C4-2B (cell line): ENCODE measurements at regions not wholly inside any gene's neighbourhood (a gene's known extent, or its start where the extent isn't known, plus 50 kb on each side); places are given as distances from the start of the nearest gene placed in this dataset.

Experiments used
- H3K27ac ChIP-seq: fragments of 450-650 bp; 2 replicates; pipeline ENCODE4 v1.5.1; 2017
- ZFX ChIP-seq: fragments of 450-650 bp; IDR thresholded peaks from 2 replicates; pipeline ENCODE4 v1.6.1; 2017
- TF ChIP-seq, protein P1 (sequence below): fragments of 450-650 bp; conservative IDR thresholded peaks from 2 replicates; pipeline ENCODE4 v1.5.1; 2017; ENCODE audit warnings: mild to moderate bottlenecking

DNA sequence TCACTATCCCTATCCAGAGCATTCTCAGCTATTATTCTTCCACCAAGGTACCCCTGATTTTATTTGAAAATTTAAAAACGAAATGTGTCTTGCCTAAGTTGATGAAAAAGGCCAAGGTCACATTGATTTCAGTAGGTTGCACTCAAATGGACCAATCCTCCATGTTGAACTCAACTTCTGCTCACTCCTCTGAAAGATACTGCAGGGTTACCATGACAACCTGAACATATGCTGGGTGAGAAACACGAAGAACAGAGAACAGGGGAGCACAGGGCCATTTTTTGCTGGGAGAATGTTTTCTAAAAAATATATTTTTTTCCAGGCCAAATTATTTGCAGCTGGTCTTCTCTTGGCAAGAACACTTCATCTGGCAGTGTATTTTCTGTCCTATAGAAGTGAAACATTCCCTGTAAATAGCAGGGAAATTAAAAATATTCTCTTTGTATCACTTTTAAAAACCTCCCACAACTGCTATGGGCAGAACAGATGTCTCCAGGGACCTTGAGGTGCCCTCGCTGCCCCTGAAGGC is 215.9 kb downstream of the NXNL2 start:
- no peak overlapping the region for H3K27ac ChIP-seq
- no peak for TF ChIP-seq ZFX
- TF ChIP-seq, protein P1, sequence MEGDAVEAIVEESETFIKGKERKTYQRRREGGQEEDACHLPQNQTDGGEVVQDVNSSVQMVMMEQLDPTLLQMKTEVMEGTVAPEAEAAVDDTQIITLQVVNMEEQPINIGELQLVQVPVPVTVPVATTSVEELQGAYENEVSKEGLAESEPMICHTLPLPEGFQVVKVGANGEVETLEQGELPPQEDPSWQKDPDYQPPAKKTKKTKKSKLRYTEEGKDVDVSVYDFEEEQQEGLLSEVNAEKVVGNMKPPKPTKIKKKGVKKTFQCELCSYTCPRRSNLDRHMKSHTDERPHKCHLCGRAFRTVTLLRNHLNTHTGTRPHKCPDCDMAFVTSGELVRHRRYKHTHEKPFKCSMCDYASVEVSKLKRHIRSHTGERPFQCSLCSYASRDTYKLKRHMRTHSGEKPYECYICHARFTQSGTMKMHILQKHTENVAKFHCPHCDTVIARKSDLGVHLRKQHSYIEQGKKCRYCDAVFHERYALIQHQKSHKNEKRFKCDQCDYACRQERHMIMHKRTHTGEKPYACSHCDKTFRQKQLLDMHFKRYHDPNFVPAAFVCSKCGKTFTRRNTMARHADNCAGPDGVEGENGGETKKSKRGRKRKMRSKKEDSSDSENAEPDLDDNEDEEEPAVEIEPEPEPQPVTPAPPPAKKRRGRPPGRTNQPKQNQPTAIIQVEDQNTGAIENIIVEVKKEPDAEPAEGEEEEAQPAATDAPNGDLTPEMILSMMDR: no peak

DNA sequence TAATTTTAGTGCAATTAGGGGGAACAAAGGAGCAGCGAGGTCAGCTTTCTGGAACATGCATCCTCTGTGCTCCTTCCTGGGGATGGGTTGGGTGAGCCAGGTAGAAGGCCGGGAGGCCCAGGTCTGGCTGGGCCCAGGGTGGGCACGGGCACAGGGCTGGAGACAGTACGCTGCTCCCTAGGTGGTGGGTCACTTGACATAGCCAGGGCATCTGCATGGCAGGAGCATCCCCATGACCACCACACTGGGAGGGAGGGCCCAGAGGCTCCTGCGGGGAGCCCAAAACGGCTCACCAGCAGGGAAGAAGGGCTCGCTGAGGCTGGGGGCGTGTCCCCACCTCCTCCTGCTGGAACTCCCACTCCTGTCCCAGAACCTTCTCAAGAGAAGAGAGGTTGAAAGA is 216.8 kb downstream of the NXNL2 start:
- TF ChIP-seq ZFX: no peak
- H3K27ac ChIP-seq: no peak overlapping the region

DNA sequence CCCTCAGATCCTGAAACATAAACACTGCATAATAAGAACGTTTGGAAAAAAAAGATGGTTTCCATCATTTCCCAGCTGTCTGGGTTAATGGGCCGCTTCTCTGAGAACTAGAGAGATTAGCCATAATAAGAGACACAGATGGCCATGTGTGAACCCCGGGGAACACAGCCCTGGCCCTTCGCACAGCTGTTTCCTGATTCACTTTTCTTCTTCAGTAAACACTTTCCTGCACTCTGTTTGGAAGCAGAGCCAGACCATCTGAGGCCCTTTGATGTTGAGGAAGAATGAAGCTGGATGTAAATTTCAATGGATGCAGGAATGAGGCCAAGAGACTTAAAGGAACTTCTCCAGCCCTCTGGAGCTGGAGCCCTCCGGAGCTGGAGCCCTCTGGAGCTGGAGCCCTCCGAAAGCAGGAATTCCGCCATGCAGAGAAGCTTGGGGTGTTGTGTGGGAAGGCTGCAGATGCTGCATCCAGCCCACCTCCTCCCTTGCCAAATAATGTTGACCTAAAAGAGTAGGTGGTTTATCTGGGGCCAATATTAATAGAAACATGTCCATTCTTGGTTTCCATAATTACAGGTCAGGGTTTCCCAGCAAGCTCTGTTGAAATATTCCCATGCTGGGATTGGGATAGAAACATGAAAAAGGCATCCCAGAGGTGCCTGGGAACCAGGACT is 218.9 kb downstream of the NXNL2 start:
- H3K27ac ChIP-seq: no peak overlapping the region
- TF ChIP-seq, protein P1: no peak
- no peak for TF ChIP-seq ZFX

DNA sequence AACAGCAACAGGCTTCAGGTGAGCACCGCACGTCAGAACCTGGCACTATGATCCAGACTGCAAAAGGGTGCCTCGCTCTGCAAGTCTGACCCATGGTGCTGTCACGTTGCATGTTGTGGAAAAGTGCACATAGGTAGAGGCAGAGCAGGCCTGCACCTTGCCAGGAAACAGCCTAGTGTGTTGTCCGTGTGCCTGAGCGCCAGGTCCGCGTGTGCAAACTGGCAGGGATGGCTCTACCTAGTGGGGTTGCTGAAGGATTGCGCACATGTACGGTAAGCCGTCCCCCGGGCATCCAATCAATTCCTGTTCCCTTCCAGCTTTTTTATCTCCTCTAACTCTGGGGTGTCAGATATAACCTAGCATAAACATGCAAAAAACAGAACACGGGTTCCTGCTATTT is 219.5 kb downstream of the NXNL2 start:
- H3K27ac ChIP-seq: no peak overlapping the region
- no peak for TF ChIP-seq ZFX
- TF ChIP-seq, protein P1: no peak

DNA sequence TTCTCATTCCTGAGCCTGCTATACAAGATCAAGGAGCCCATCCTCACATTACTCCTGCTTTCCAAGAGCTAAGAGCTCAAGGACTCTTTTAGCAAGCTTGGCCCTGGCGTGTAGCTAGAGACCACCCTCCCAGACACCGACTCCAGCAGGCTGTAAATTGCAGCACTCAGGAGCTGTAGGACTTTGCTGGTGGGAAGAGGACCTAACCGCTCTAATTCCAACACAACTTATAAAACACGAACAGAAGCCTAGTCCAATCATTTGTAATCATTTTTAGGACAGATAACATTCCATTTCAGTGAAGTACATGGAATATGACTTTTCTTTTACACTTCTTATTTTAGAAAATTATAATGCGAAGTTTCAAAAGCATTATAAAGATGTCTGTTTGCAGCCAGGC is 219.9 kb downstream of the NXNL2 start:
- no peak overlapping the region for H3K27ac ChIP-seq
- no peak for TF ChIP-seq ZFX
- TF ChIP-seq, protein P1: no peak

DNA sequence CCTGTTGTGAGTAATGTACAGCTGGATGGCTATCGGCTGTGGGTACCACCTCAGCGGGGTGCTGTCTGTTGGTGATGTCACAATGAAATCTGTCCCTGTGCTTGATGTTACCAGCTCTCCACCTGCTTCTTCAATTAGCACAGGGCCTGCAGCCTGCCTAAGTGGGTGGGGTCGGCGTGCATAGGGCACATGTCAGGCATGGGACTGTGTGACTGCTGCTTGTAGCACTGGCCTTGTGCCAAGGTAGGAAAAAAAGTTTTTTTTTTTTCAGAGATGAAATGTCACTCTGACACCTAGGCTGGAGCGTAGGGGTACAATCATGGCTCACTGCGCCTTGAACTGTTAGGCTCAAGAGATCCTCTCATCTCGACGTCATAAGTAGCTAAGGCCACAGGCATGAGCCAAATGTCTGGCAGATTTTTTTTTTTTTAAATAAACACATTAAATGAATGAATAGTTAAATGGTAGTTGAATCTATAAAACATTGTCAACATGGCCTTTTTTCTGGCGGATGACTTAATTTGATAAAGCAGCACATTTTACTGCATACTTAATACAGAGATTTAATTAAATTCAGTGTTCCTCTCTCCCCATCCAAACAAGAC is 222.5 kb downstream of the NXNL2 start:
- no peak overlapping the region for H3K27ac ChIP-seq
- TF ChIP-seq, protein P1: no peak
- no peak for TF ChIP-seq ZFX

DNA sequence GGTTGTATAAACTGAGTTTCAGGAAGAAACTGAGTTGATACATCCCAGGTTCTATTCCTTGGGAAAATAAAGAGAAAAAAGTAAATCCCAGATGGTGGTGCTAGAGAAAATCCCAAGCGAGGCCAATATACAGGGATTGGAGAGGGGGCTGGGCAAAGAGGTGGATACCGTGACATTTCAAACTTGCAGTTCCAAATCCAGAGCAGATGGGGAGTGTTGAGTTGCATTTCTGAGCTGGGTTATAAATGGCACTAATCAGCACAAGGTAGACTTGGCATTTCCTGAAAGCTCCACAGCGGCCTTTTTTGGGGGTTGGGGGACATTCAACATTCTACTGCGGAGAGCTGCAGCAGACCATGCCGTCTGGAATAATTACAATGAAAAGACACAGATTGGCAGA is 224.4 kb downstream of the NXNL2 start:
- no peak overlapping the region for H3K27ac ChIP-seq

More for the DNA sequence above, 224.4 kb downstream of the NXNL2 start:
- TF ChIP-seq, protein P1: no peak
- no peak for TF ChIP-seq ZFX
